NCI-H128 (cell line): ENCODE measurements at regions not wholly inside any gene's neighbourhood (a gene's known extent, or its start where the extent isn't known, plus 50 kb on each side); places are given as distances from the start of the nearest gene placed in this dataset.
A peak's percentile ranks its signal among the peaks of the same experiment; 100 is the strongest.

Source experiments
- DNase-seq: peaks from one replicate; lab custom pipeline; 2025; ENCODE audit not compliant: unreplicated experiment; lab: John Stamatoyannopoulos, UW

DNA sequence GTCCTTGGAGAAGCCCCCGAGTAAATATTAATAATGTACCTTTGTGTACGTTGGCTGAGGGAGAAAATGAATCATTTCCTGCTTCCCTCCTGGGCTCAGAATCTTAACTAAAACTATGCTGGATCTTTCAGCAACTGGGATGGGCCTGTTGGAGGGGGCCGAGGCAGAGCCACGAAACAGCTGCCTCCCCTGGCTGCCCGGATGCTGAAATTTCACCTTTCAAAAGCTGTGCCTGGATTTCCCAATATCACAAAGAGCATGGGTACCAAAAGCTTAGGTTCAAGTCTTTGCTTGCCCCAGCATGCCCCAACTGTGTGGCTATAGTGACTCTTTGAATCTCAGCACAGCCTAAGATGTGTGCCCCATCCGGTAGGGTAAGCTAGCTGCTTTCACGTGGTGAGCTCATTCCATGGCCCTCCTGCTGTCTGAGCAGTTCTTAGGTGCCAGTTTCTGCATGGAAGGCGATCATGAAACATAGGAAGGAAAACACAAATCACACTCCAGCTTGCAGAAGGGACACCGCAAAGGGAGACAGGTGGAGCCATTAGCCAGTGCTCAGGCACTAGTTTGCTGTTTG, 473.5 kb downstream of the PTPRU start:
- DNase-seq = no peak

DNA sequence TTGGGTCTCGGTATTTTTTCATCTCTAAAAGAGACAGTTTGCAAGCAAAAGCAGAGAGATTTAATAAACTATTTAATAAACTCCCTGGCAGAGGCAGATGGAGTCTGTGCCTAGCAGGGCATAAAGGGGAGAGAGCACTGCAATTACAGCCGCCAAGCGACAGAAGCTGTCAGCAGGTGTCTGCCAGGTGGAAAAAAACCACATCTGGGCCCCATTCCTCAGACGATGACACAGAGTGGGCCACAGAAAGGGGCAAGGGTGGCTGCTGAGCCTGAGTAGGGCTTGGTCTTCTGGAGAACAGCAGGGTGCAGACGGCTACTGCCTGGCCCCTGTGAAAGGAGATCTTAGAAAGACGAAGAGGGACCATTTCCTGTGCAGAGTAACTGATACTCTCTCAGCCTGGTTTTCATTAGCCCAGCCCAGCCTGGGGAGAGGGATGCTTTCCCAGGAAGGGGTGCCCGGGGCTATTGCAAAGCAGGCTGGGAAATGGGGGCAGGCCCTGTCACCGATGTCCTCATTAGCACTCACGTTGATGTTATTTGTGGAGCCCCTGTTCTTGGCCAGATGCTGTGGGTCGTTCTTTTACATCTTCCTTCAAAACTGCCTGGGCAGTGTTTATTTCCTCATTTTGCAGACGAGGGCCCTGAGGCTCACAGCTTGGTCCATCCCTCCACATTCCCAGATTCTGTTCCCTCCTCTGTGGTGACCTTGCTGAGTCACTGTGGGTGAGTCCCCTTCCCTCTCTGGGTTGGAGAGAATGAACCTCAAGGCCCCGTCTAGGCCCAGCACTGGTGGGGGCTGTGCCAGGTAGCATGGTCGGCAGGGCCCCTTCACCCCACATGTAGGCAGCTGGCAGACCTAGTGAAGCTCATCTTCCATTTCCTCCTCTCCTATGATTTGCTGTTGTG, 472.7 kb downstream of the PTPRU start:
- DNase-seq = peak; percentile 82

DNA sequence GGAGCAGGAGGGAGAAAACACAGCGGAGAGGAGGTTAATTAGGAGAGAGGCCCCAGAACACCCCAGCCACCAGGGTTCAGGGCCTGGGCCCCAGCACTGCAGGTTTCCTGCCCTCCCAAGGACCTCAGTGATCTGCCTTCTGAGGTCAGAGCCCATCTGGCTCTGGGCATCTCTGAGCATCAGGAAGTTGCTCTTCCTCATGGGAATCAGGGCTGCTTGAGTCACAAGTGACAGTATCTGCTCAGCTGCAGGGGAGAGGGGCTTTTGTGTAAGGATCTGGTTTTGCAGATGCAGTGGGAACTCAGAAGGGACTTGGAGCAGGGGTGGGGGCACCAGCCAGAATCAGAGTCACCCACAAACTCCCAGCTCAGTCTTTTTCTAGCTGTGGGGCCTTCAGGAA, 472.1 kb downstream of the PTPRU start:
- no peak for DNase-seq

DNA sequence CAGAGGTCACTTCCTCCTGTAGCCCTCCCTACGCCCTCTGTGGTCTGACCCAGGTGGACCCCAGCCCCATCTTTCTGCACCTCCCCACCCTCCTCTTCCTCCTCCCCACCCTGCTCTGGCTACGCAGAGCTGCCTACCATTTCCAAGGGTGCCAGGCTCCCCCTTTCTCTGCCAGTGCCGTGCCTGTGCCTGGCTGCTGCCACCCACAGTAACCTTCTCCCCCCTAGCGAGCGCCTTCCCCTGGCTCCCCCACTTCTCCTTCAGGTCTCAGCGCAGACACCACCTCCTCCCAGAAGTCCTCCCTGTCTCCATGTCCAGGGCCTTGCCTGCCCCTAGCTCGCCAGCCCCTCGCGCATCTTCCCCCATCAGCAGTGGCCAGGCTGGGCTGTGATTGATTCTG, 471.5 kb downstream of the PTPRU start:
- DNase-seq = no peak

DNA sequence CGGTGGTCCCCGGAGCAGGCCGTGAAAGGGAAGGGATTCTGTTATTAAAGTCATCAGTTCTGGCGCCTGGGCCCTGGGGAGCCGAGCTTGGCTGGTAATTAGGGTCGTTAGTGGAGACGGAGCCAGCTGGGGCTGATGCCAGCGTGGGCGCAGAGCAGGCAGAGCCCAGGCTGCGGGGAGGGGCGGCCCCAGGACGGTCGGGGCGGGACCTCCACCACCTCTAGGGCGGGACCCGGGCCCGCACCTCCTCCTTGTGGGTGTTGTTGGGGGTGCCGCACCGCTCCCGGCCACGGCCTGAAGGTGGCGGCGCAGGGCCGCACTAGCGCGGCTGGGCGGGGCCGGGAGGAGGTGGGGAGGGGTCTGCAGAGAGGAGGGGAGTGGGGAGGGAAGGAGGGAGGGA, 470.6 kb downstream of the PTPRU start:
- peak; percentile 82 for DNase-seq

DNA sequence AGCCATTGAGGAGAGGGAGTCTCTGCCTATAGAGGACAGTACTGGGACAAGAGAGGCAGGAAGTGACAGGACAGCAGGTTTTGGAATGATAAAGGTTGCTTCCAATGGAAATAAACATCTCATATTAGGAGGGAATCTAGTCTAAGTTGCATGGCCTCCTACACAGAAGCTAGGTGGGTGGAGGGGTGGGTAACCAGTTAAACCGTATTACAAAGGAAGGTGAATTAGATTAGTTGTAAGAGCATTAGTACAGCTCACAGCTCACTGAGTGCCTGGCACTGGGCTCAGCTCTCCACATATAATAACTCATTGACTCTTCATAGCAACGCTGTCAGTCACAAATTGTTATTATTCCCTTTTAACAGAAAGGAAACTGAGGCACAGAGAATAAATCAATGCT, 468.1 kb downstream of the PTPRU start:
- no peak for DNase-seq

DNA sequence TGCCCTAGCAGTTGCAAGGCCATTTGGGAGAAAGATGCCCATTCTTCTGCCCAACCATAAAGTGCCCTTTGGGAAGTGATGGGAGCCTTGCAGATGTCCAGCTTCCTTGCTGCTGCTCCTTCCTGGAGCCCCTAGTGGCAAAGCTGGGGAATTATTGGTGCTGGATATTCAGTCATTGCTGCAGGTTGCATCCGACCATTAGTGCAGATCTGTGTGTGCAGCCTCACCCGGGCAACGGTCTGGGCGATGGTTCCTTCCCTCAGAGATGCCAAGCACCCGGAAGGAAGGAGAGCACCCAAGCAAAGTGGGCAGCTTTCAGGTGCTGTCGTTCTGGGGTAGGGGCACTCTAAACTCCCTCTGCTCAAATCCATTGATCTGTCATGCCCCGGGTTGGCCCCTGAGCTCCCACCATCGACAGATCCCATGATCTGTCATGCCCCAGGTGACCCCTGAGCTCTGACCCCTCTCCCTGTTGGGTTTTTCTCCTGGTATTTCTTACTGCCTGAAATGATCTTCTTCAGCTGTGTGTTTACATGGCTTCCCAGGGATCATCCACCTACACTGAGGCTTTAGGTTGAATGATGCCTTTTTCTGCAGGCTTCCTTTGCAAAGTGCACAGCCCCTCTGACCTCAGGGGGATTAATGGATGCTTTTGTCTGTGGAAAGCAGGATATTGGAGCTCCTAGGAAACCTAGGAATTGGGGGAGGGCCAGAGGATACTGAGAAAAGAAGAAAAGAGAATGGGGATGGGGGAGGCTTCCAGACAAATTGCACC, 467.5 kb downstream of the PTPRU start:
- no peak for DNase-seq

DNA sequence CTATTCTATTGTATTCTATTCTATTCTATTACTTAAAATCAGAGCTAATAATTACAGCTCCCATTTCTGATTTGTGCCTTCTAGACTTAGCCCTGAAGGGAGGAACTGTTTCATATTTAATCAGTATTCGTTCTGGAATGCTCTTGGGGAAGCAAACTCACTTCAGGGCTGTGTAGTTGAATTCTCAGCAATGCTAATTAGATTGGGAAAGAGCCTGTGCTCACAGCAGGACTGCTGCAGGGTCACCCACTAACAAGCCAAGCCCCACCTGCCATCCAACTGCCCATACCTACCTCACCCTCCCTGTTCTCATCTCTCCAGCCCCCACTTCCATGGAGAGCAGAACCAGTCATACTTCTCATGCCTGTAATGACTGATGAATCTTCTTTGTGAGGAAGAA, 464.2 kb downstream of the PTPRU start:
- DNase-seq = no peak

DNA sequence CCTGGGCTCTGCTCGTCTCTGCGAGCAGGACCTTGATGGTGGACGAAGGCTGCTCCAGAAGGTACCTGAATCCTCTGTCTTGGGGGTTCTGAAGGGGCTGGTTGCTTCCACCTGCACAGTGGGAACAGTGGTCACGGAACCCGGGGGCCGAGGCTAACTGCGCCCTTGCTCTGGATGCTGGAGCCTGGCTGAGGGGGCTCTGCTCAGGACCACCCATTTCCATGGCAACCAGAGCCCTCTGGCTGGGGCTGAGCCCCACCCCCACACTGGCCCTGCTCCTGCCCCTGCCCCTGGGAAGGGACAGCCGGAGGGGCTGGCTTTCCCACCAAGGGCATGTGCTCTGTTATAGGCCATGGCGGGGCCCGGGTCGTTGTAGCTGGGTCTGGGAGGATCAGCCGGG, 462.3 kb downstream of the PTPRU start:
- no peak for DNase-seq

DNA sequence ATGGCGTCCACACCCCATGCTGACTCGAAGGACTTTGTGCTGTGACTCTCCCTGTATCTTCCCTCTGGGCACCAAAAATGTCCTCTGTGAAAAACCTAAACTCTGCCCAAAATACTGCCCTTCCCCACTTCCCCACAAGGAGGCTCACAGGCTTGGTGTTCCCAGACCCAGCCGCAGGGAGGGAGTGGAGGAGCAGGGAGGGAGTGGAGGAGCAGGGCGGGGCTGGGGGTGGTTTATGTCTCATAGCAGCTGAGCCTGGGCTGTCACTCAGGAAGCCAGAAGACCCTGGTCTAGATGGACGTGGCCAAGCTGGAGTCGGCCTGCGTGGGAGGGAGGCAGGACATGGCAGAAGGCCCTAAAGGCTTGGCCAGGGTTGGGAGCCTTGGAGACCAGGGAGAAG, 461.7 kb downstream of the PTPRU start:
- no peak for DNase-seq

DNA sequence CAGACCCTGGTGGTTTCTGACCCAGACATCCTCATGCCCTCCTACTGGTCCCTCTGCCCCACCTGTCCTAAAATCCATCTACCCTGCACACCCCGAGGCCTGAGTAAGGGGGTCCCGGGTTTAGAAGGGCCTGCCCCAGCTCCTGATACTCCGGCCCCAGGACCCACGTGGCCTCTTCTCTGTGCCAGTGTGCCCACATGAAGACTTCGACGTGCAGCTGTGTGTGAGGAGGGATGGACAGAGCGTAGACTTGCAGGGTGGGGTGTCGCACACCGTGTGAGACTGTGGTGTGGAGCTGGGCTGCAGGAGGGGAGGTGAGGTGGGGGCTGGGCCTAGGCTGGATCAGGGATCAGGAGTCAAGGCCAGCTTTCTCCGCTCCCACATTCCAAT, 461.1 kb downstream of the PTPRU start:
- no peak for DNase-seq

DNA sequence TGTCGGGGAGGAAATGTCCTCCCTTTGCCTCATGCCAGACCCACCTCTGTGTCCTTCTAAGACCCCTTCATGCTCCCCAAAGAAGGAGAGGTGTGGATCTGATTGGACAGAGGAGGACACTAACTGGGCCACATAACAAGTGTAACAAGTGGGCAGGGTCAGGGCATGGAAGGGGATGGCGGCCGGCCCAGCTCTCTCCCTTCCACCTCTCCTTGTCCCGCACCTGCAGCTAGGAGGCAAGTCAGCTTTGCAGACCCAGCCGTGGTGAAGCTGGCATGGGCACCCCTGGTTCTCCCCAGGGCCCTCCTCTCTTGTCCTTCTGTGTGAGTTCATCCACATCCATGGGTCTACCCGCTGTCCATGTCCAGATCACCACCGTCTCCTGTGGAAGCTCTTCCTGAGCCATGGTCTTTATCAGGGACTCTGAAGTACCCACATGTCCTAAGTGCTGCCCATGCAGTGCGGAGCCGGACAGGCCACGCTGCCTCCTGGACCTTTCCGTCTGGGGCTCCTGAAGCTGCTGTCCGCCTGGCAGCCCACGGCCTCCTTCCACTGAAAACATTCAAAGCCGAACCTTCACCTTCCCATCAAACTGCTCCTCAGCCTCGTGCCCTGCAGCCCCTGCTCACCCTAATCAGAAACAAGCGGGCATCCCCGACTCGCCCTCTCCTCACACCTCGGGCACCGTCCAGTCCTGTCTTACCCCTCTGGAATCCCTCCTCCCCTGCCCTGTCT, 460.5 kb downstream of the PTPRU start:
- DNase-seq = no peak

DNA sequence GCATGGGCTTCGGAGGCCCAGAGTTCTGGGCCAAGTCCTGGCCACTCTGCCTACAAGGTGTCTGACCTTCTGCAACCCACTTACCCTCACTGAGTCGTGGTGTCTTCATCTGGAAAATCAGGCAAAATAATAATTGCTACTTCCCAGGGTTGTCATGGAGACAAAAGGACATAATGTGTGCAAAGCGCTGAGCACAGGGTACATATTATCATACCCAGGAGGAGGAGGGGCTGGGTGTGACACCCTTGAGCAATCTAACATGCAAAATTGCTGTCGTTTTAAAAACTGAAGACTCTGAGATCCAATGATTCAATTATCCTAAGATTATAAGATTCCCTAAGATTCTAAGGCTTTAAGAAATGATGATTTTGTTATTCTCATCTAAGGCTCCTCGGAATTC, 459.5 kb downstream of the PTPRU start:
- no peak for DNase-seq

DNA sequence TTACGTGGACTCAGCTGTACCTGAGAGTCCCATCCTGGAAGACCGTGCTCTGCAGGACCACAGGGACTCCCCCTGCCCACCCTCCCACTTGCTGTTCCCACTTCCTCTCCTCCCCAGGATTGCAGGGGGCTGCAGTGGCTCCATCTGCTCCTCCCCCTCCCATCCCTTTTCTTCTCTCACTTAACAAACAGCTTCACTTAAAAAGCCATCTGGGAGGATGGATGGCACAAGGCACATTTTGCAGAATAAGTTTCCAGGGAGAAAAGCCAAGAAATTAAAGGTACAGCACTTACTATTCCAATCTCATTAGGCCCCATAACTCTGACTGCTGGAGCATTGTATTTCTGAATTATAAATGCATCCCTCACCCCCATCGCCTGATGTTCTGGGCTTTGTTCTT, 458.7 kb downstream of the PTPRU start:
- DNase-seq = no peak

DNA sequence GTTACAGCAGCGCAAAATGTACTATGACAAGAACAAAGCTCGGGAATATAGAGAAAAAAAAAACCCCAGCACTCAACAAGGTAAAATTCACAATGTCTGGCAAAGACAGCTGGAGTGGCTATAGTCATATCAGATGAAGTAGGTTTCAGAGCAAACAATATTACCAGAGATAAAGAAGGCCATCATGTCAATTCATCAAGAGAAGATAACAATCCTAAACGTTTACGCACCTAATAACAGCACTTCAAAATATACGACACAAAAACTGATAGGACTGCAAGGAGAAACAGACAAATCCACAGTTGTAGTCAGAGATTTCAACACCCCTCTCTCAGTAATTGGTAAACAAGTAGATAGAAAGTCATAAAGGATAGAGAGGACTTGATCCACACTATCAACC, 455.2 kb downstream of the PTPRU start:
- no peak for DNase-seq

DNA sequence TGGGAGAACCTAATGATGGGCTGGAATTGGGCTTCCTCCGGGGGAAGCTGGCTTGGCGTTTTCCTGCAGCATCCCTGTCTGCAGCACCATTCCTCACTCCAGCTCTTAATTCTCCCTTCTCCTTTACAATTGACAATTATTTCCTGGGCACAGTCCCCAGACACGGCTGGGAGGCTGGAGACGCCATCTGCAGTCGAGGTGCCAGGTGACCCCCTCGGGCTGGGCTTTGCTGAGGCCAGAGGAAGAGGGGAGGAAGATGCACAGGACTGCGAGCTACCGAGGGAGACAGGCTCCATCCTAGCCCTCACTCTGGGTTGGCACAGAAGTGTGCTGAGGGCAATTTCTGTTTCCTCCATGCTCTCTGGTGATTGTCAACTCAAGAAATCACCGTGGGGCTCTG, 453.8 kb downstream of the PTPRU start:
- DNase-seq = no peak

DNA sequence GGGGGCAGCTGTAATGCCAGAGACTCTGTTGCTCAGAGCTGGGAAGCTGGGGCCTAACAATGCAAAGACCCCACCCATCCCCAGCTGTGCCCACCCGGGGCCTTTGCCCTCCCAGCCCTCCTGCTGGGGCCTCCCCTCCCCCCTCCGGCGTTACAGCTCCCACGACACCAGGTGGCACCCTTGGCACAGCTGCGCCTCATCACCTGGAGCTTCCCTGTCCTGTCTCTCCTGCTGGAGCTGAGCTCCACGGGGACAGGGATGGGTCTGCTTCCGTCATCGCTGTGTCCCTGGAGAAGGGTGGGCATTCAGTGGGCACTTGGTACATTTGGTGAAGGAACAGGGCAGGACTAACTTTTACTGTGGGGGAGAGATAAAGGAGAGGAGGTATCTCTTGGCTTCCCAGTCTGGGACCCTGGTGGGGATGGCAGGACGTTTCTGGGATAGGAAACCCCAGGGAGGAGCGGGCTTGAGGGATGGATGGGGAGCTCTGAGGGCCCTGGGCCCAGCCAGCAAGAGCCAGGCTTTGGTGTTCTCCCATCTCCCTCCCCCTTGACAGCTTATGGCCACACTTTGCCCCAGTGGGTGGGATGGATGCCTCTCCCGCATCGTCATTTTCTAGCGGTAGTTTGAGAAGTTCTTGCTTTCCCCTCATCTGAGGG, 453.2 kb downstream of the PTPRU start:
- no peak for DNase-seq

DNA sequence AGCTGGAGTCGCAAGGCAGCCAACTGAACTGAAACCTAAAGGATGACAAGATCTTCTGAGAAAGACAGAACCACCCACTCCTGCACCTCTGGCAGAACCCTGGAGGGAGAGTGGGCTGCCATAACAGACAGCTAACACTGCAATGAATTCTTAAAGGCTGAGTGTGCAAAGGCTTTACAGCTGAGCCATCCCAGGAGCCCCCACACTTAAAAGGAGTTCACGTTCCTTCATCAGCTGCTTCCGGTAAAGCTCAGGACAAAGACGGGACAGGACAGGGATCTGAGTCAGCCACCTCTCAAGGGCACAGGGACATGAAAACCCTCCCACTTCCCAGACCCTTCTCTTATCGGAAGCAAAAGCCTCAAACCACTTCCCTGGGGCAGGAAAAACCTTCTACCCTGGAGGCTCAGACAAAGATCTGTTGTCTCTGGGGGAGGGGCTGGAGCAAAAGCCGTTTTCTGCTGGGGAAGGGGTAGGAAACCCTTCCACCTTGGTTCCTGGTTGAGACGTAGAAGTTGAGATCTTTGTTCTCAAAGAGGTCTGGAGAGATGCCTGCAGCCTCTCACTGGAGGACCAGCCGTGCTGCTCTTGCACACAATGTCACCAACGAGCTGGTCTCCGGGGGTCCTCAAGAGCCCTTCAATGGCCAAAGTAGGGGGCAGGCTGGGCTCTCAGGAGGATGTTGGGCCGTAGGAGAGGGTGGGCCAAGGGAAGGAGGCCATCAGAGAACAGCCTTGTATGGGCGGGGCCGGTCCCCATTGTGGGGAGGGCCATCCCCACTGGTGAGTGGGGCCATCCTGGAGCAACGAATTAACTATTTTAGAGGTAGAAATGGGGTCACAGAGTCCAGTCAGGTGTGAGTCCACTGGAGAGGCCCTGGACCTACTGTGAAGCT, 452.4 kb downstream of the PTPRU start:
- no peak for DNase-seq

DNA sequence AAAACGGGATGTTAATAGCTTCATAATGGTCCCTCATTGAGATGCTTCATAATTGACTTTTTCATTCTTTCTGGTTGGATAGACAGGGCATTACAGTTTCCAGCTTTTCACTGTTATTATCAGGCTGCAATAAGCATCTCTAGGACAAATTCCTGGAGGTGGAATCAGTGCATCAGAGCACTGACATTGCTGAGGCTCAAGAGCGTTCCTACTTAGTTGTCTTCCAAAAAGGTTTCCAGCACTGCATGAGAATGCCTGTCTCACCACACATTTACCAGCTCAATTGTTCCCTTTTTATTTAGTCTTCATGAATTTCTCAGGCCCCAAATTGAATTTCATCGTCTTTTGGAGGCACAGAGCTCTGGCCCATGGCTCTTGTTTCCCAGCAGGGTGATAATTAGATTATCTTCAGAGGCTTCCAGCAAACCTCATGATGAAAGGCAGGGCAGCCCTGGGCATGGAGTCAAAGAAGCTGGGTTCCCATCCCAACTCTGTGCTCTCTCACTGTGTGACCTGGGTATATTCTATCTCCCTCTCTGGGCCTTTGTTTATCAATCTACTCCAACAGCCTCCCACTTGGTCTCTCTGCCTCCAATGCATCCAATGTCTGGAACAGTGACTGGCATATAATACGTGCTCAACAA, 451.4 kb downstream of the PTPRU start:
- DNase-seq = no peak
